ENCODE measurements at regions not wholly inside any gene's neighbourhood (a gene's known extent, or its start where the extent isn't known, plus 50 kb on each side); places are given as distances from the start of the nearest gene placed in this dataset.

- peak; percentile 72 for TF ChIP-seq CTCF (IDR thresholded peaks at IDR 0.05; ENCODE audit: low read depth, low read length)
- DNase-seq (ENCODE audit: extremely low read depth, low read depth), result no peak
These were observed 154.5 kb upstream of the SLC4A4 start for GRCh38 chr4:71184195-71184781.

DNA sequence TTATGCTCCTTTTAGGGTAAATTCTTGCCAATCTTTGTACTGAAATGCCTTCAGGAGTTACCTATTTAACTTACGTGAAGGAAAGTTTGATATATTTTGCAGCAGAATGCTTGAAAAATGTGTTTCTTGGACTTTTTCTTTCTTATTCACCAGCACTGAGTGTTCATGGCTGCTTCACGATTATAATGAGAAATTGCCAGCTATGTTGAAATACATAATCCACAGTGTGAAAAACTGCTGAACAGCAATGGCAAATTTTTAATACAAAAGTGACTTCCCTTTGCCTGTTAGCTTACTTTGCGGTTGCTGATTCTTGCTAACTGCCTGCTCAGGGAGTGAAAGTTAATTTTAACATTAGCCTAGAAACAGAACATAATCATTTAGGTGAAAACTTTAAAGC is 153.8 kb upstream of the SLC4A4 start:
- no peak for DNase-seq (ENCODE audit: extremely low read depth, low read depth)
- TF ChIP-seq CTCF (IDR thresholded peaks at IDR 0.05; ENCODE audit: low read depth, low read length), result no peak

DNA sequence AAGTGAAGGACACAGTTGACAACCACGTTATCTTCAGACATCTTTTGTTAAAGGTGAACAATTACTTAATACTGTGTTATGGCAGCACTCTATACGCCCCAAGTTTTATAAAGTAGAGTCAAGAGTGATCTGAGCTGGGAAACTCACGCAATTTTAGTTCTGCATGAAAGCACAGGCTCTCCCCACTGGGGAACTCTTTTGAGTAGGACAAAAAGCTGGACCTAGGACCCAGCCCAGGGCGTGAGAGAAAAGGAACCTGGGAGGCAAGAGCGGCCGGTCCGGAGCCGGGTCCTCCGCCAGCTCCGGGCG is 152.6 kb upstream of the SLC4A4 start:
- no peak for DNase-seq (ENCODE audit: extremely low read depth, low read depth)
- TF ChIP-seq CTCF (IDR thresholded peaks at IDR 0.05; ENCODE audit: low read depth, low read length), result no peak

- DNase-seq (ENCODE audit: extremely low read depth, low read depth), result no peak
- no peak for TF ChIP-seq CTCF (IDR thresholded peaks at IDR 0.05; ENCODE audit: low read depth, low read length)
These were observed 152.0 kb upstream of the SLC4A4 start for GRCh38 chr4:71186566-71187403.

DNA sequence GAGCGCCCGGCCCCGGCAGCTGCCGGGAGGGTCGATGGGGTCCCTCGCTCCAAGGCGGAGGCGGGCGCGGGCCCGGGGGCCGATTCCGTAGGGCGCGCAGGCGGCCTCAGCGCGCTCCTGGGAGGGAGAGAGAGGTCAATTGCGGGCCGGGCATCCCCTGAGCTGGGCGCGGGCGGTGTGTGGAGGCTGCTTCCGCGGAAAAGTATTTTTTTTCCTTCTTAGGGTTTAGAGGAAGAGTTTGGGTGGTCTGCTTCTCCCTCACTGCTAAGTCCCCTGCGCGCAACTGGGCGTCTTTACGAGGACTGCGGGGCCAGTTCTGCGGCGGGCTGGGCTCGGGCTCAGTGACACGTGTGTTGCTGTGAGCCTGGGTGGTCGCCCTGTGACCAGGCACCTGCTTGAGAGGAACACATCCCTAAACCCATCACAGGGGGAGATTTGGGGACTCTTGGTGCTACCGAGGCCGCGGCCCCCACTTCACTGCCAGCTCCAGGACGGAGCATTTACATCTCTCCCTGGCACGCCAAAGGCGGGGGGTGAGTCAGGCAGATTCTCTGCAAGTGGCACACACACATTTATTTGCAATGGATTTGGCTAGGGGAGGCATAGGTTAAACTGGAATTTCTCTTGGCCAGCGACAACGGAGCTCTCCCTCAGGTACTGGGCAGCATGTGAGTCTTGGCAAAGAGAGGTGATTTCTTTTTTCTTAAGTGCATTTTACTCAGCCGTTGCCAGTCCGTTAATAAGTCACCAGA is 151.2 kb upstream of the SLC4A4 start:
- TF ChIP-seq CTCF (IDR thresholded peaks at IDR 0.05; ENCODE audit: low read depth, low read length), result no peak
- DNase-seq (ENCODE audit: extremely low read depth, low read depth), result no peak

- no peak for DNase-seq (ENCODE audit: extremely low read depth, low read depth)
- no peak for TF ChIP-seq CTCF (IDR thresholded peaks at IDR 0.05; ENCODE audit: low read depth, low read length)
These were observed 150.6 kb upstream of the SLC4A4 start for GRCh38 chr4:71188156-71188640.

DNA sequence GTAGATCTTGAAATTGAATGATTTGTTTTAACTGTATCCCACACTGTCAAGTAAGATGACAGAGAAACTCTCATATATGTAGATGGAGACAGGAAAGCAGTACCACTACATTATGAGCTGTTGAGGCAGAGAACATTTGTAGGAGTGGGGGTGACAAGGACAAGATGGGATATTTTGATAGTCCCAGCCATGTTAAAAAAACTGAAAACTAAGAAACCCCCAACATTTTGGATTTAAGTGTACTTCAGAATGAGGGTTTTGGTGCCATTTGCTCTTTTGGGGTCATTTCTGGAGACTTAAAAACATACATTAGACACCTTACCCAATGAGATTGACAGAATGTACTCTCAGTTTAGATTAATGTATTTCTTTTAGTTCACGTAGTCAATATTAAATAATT is 149.9 kb upstream of the SLC4A4 start:
- no peak for TF ChIP-seq CTCF (IDR thresholded peaks at IDR 0.05; ENCODE audit: low read depth, low read length)
- DNase-seq (ENCODE audit: extremely low read depth, low read depth), result no peak

All from AG09319 (cell line).